ENCODE measurements at regions not wholly inside any gene's neighbourhood (a gene's known extent, or its start where the extent isn't known, plus 50 kb on each side); places are given as distances from the start of the nearest gene placed in this dataset.

GRCh38 chr6:2534406-2535042, 216.2 kb downstream of the MYLK4 start:
- no peak for DNase-seq

GRCh38 chr6:2531426-2532215, 219.1 kb downstream of the MYLK4 start:
- DNase-seq, result no peak

- peak; percentile 54 for DNase-seq
These were observed 221.5 kb downstream of the MYLK4 start for GRCh38 chr6:2529211-2529719.

GRCh38 chr6:2528156-2528555, 222.6 kb downstream of the MYLK4 start:
- DNase-seq, result no peak

- no peak for DNase-seq
These were observed 224.0 kb downstream of the MYLK4 start for GRCh38 chr6:2526766-2527165.

- DNase-seq, result no peak
These were observed 226.6 kb downstream of the MYLK4 start for GRCh38 chr6:2524090-2524489.

GRCh38 chr6:2523061-2523460, 227.7 kb downstream of the MYLK4 start:
- no peak for DNase-seq

- no peak for DNase-seq
These were observed 228.2 kb downstream of the MYLK4 start for GRCh38 chr6:2522521-2522920.

- no peak for DNase-seq
These were observed 232.8 kb downstream of the MYLK4 start for GRCh38 chr6:2517855-2518473.

GRCh38 chr6:2517401-2517800, 233.3 kb downstream of the MYLK4 start:
- DNase-seq, result no peak

GRCh38 chr6:2516059-2516458, 234.7 kb downstream of the MYLK4 start:
- DNase-seq, result no peak

GRCh38 chr6:2514965-2515543, 235.7 kb downstream of the MYLK4 start:
- DNase-seq, result no peak

GRCh38 chr6:2512802-2513201, 237.9 kb downstream of the MYLK4 start:
- no peak for DNase-seq

GRCh38 chr6:2510316-2510715, 240.4 kb downstream of the MYLK4 start:
- DNase-seq, result no peak

GRCh38 chr6:2509711-2510110, 241.0 kb downstream of the MYLK4 start:
- no peak for DNase-seq

GRCh38 chr6:2508071-2508470, 242.7 kb downstream of the MYLK4 start:
- no peak for DNase-seq

GRCh38 chr6:2507521-2508037, 243.1 kb downstream of the MYLK4 start:
- DNase-seq, result no peak

- DNase-seq, result no peak
These were observed 243.7 kb downstream of the MYLK4 start for GRCh38 chr6:2507016-2507415.

- no peak for DNase-seq
These were observed 245.1 kb downstream of the MYLK4 start for GRCh38 chr6:2505624-2506023.

- DNase-seq, result no peak
These were observed 246.1 kb downstream of the MYLK4 start for GRCh38 chr6:2504495-2505064.

GRCh38 chr6:2503816-2504494, 246.8 kb downstream of the MYLK4 start:
- no peak for DNase-seq

- no peak for DNase-seq
These were observed 247.6 kb downstream of the MYLK4 start for GRCh38 chr6:2502998-2503674.
